NT2/D1 (cell line): ENCODE measurements at regions not wholly inside any gene's neighbourhood (a gene's known extent, or its start where the extent isn't known, plus 50 kb on each side); places are given as distances from the start of the nearest gene placed in this dataset.

Source experiments
- DNase-seq: peaks from one replicate; pipeline ENCODE4 v3.0.0-alpha.2; 2011; ENCODE audit warnings: low read depth, low spot score
- H3K27me3 ChIP-seq: 2 replicates; pipeline ENCODE4 v1.6.0; 2011; ENCODE audit warnings: mild to moderate bottlenecking; ENCODE audit not compliant: insufficient read length, insufficient read depth
- H3K36me3 ChIP-seq: 2 replicates; pipeline ENCODE4 v1.6.1; 2011; ENCODE audit warnings: mild to moderate bottlenecking, low read length, mixed read lengths; ENCODE audit not compliant: insufficient read depth, insufficient read length
- H3K4me1 ChIP-seq: 2 replicates; pipeline ENCODE4 v1.5.1; 2011; ENCODE audit not compliant: insufficient read depth, insufficient read length
- H3K4me3 ChIP-seq: 2 replicates; pipeline ENCODE4 v1.5.1; 2011; ENCODE audit warnings: low read depth; ENCODE audit not compliant: insufficient read length
- H3K9ac ChIP-seq: 2 replicates; pipeline ENCODE4 v1.6.0; 2011; ENCODE audit warnings: low read depth; ENCODE audit not compliant: insufficient read length
- H3K9me3 ChIP-seq: 2 replicates; pipeline ENCODE4 v1.5.1; 2011; ENCODE audit warnings: mild to moderate bottlenecking, low read length; ENCODE audit not compliant: insufficient read depth
- SUZ12 ChIP-seq: IDR thresholded peaks from 2 replicates; pipeline ENCODE4 v1.6.1; 2011; ENCODE audit not compliant: insufficient read length, insufficient read depth; ENCODE audit errors: extremely low read depth
- YY1 ChIP-seq: IDR thresholded peaks from 2 replicates; pipeline ENCODE4 v1.6.1; 2011; ENCODE audit not compliant: insufficient read length, insufficient read depth
- ZNF274 ChIP-seq: IDR thresholded peaks from 2 replicates; pipeline ENCODE4 v1.6.1; 2011; ENCODE audit warnings: mild to moderate bottlenecking, low read depth, low read length

DNA sequence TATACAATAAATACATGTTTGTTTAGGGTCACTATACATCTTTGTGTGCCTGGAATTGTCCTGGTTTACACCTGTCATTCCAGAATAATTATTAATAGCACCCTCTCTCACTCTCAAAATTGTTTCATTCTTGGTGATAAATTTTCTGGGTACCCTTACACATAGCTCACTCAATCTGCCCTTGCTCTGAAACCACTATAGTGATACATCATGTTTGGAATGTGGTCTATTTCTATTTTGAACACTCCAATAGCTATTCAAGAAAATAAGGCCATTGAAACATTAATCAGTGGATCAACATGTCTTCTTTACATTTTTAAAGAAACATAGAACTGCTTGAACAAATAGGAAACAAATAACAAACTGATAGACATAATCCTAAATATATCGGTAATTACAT, 158.7 kb downstream of the ARRDC3 start:
- TF ChIP-seq SUZ12 (no peak), ZNF274 (no peak), YY1 (no peak)
- H3K36me3 ChIP-seq: no peaks in the 10 kb centered on the region
- peaks cover 2% of the 10 kb centered on the region; the same call in 1 of the 2 replicates for H3K9me3 ChIP-seq
- no peaks in the 10 kb centered on the region for H3K27me3 ChIP-seq
- H3K4me1 ChIP-seq: no peaks in the 10 kb centered on the region
- no peak for DNase-seq
- H3K9ac ChIP-seq: no peak overlapping the region
- no peak overlapping the region for H3K4me3 ChIP-seq

DNA sequence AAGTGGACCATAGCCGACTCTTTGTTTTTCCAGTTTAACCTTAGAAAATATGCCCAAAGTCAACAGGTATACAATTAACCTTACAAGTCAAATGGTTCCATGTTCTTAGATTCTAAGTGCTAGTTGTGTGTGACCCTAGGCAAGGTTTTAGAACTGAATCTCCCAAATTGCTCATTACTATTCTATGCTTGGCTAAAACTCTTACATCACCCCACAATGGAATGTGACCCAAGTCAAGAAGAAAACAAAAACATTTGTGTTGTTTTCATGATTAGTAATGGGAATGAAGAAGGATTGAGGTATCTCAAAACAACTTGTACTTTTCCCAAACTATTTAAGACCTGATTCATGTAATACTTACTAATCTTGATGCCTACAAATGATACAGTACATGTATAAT, 159.2 kb downstream of the ARRDC3 start:
- no peaks in the 10 kb centered on the region for H3K4me1 ChIP-seq
- no peaks in the 10 kb centered on the region for H3K9me3 ChIP-seq
- H3K27me3 ChIP-seq: no peaks in the 10 kb centered on the region
- H3K9ac ChIP-seq: no peak overlapping the region
- no peak overlapping the region for H3K4me3 ChIP-seq
- DNase-seq: no peak
- TF ChIP-seq SUZ12: no peak
- TF ChIP-seq ZNF274: no peak
- no peak for TF ChIP-seq YY1
- no peaks in the 10 kb centered on the region for H3K36me3 ChIP-seq

DNA sequence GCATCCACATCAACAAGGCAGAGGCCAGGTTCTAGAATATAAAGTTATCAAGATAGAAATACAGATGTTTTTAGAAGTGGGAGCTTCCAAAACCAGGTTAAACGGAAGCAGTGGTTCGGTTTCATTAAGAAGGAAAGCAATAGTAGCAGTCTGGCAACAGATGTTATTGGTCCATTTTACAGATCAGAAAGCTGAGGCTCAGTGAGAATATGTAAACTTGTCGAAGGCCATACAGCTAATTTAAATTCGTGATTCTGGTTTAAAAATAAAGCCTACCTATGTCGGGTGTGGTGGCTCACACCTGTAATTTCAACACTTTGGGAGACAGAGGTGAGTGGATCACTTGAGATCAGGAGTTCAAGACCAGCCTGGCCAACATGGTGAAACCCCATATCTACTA, 160.6 kb downstream of the ARRDC3 start:
- TF ChIP-seq ZNF274 (no peak), YY1 (no peak), SUZ12 (no peak)
- H3K9me3 ChIP-seq: no peaks in the 10 kb centered on the region
- no peak for DNase-seq

DNA sequence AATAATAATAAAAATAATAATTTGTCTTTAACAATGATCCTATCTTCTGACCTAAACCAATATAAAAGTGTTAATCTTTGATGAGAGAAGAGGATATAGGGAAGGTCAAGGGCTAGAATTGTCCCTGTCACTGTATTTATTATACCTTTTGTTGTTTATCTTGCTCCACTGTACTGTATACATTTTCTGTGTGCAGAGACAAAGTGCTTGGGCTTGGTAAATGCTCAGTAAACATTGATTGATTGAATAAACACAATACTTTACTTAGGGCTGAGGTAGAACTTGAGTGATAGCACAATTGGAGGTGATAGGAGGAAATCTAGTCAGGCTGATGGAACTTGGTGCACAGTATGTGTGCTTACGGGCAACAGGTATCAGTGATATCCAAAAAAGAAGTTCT, 161.2 kb downstream of the ARRDC3 start:
- no peak for DNase-seq
- Histone ChIP-seq H3K9ac (no peak overlapping the region), H3K4me1 (no peaks in the 10 kb centered on the region), H3K27me3 (no peaks in the 10 kb centered on the region), H3K4me3 (no peak overlapping the region), H3K36me3 (no peaks in the 10 kb centered on the region), H3K9me3 (no peaks in the 10 kb centered on the region)
- no peak for TF ChIP-seq YY1
- no peak for TF ChIP-seq SUZ12
- TF ChIP-seq ZNF274: no peak

More for the DNA sequence above, 160.6 kb downstream of the ARRDC3 start:
- no peak overlapping the region for H3K9ac ChIP-seq
- H3K36me3 ChIP-seq: no peaks in the 10 kb centered on the region
- no peaks in the 10 kb centered on the region for H3K27me3 ChIP-seq
- H3K4me1 ChIP-seq: no peaks in the 10 kb centered on the region
- no peak overlapping the region for H3K4me3 ChIP-seq

DNA sequence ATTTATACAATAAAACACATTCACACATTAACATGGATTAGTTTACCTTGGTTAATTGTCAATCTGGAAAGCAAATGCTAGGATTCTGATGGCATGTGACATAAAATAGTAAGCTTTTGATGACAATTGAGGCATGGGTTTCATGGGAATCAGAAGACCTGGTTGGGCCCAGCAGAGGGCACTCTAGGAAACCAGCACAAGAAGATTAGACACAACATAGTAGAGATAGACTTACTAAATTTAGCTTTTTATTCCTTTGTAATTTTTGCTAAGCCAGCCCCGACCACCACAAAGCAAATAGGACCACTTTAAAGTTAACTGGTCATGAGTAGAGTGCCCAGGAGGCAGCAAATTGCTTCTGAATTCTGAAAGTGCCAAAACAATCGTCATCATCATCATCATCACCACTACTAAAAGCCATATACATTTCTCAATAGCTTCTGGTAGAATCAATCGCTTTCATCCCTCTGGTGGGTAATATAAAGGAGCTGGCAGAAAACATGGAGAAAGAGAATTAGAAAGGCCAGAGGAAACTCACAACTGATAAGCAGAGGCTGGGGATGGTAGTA, 163.2 kb downstream of the ARRDC3 start:
- Histone ChIP-seq H3K27me3 (no peaks in the 10 kb centered on the region), H3K9me3 (no peaks in the 10 kb centered on the region), H3K9ac (no peak overlapping the region), H3K36me3 (no peaks in the 10 kb centered on the region), H3K4me3 (no peak overlapping the region), H3K4me1 (no peaks in the 10 kb centered on the region)
- TF ChIP-seq SUZ12 (no peak), ZNF274 (no peak), YY1 (no peak)
- DNase-seq: no peak

DNA sequence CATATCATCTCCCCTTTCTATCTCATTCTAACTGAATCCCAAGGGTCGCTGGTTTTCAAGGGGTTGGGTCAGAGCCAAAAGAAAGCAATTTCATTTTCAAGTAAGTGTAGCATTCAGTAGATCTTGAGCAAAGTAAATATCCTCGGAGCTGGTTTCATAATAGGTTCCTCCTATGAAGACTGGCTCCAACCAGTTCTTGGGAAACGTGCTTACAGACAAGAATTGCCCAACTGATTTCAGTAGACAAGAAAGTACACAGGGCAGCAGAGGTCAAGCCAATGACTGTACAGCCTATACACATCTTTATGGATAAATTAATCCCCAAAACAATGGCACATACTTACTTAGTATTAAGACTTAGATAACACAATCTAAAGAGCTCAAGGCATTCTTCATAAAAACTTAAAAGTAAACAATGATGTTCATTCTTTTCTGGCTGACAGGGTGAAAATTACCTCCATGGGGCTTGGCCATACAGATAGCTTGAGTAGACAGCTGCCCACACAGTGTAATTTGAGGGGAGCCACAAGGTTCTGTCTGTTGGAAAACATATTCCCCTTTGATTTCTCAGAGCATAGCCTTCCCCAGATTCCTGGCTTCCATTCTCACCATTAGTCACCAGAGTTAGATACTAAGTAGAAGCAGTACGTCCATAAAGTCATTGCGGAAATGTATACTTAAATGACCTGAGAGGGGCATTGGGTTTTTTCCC, 163.9 kb downstream of the ARRDC3 start:
- Histone ChIP-seq H3K4me1 (no peaks in the 10 kb centered on the region), H3K9ac (no peak overlapping the region), H3K4me3 (no peak overlapping the region), H3K27me3 (no peaks in the 10 kb centered on the region), H3K36me3 (no peaks in the 10 kb centered on the region), H3K9me3 (no peaks in the 10 kb centered on the region)
- TF ChIP-seq ZNF274 (no peak), YY1 (no peak), SUZ12 (no peak)
- DNase-seq: no peak

DNA sequence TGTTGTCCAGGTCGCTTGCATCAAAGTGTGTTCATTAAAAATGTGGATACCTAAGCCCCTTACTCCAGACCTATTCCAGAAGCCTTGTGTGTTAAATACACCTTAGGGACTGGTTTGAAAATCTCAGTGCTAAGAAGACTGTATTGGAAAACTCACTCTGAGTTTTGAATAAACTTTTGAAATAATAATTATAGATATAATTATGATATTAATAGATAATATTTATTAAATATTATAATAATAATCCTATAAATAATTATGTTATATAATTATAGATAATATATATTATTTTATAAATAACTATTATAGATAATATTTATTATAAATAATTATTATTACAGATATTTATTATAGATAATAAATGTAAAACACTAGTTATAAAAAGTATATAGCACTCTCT, 165.3 kb downstream of the ARRDC3 start:
- TF ChIP-seq YY1: no peak
- TF ChIP-seq ZNF274: no peak
- no peak for TF ChIP-seq SUZ12
- H3K4me3 ChIP-seq: no peak overlapping the region

More for the DNA sequence above, 165.3 kb downstream of the ARRDC3 start:
- H3K9ac ChIP-seq: no peak overlapping the region
- H3K27me3 ChIP-seq: no peaks in the 10 kb centered on the region
- H3K9me3 ChIP-seq: no peaks in the 10 kb centered on the region
- H3K4me1 ChIP-seq: no peaks in the 10 kb centered on the region
- no peak for DNase-seq
- H3K36me3 ChIP-seq: no peaks in the 10 kb centered on the region
